GM18909 (cell line): ENCODE measurements at regions not wholly inside any gene's neighbourhood (a gene's known extent, or its start where the extent isn't known, plus 50 kb on each side); places are given as distances from the start of the nearest gene placed in this dataset.
A peak's percentile ranks its signal among the peaks of the same experiment; 100 is the strongest.

ENCODE experiments used
- ATAC-seq: cut with Tn5 transposase; IDR thresholded peaks from one replicate; pipeline ENCODE4 v1.9.1; 2021; ENCODE audit warnings: mild to moderate bottlenecking; ENCODE audit not compliant: unreplicated experiment, poor library complexity

DNA sequence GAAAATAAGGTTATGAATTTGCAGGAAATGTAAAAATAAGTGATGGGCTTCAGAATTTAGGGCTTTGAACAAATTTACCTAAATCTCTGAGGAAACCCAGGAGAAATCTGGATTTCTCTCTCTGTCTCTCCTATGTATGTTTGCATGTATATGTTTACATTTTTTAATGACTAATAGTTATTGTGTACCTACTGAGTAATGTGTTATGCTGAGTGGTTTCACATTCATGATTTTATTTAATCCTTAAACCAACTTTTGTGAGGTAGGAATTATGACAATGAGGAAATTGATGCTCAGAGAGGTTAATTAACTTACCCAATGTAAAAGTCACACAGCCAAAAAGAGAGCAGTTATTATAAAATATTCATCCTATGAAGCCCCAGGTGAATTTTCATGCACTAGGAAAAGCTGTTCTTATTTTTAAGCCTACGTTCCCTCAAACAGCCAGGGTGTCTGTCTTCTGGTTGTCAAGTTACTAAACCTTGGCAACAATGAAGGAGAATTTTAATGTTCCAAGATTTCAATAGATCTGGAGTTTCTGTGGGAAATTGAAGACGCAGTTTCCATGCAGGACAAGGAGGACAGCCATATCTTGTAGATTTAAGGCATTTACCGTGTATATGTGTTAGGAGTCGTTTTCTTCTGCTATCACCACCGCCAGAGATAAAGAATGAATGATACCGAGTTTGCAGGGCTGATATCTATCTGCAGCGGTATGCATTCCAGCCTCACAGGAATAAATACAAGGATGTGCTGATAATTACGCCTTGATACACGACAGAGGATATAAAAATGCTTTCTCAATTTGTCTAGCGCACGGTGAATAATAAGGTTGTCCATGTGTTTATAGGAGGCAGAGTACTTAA, 484.8 kb downstream of the ZSWIM6 start:
- ATAC-seq, result no peak

- no peak for ATAC-seq
Measured at GRCh38 chr5:61817472-61818326, 485.6 kb downstream of the ZSWIM6 start.

- no peak for ATAC-seq
Measured at GRCh38 chr5:61820836-61821235, 485.2 kb upstream of the KIF2A start.

DNA sequence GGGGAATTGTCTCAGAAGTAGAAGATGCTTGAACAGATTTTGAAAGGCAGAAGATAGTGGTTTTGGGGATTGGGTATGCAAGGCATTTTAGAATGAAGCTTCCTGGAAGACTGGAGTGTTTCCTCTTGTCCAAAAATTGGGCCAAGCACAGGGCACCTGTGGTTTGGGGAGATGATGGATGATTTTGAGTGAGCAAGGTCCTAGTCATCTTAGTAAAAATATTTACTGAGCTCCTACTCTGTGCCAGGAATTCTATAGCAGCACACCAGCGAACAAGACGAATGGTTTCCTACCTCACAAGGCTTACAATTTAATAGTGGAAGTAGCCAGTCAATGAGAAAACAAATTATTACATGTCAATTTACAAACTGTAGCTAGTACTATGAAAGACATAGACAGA, 484.4 kb upstream of the KIF2A start:
- ATAC-seq, result no peak

GRCh38 chr5:61822584-61822983, 483.4 kb upstream of the KIF2A start:
- ATAC-seq, result no peak

GRCh38 chr5:61823065-61823464, 482.9 kb upstream of the KIF2A start:
- ATAC-seq, result no peak

DNA sequence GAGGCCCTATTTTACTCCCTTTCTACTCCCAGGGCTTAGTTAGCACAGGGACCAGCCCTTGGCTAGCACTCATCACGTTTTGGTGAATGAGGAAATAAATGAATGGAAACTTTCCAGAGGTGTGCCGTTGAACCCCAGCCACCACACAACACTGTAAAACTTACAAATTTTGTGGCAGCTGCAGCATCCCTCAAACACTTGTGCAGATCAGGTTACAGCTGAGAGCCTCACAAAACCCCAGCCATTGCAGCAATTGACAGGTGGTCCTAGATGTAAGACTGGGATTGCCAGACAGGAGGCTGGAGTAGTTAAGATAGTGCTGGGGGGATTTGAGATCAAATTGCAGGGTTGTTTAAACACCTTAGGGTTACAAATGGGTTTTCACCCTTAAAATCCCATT, 482.2 kb upstream of the KIF2A start:
- ATAC-seq, result no peak

DNA sequence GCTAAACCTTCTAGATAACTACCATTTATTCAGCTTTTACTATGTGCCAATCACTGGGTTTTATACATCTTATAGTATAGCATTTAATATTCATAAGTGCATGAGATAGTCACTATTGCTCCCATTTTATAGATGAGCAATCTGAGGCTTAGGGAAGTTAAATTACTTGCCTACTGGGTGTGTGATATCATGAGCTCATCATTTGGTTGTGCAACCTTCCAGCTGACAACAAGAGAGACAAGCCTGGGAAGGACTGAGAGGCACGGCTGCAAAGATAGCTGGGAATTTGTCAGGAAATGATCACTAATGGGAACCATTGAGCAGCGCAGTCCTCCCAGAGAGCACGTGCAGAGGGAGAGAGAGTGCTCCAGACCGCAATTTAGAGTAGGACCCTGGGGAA, 481.6 kb upstream of the KIF2A start:
- no peak for ATAC-seq

GRCh38 chr5:61827445-61827975, 478.5 kb upstream of the KIF2A start:
- no peak for ATAC-seq

- no peak for ATAC-seq
Measured at GRCh38 chr5:61828856-61829255, 477.1 kb upstream of the KIF2A start.

- ATAC-seq, result no peak
Measured at GRCh38 chr5:61831736-61832135, 474.3 kb upstream of the KIF2A start.

- ATAC-seq, result no peak
Measured at GRCh38 chr5:61837788-61838187, 468.2 kb upstream of the KIF2A start.

- no peak for ATAC-seq
Measured at GRCh38 chr5:61840361-61840760, 465.6 kb upstream of the KIF2A start.

DNA sequence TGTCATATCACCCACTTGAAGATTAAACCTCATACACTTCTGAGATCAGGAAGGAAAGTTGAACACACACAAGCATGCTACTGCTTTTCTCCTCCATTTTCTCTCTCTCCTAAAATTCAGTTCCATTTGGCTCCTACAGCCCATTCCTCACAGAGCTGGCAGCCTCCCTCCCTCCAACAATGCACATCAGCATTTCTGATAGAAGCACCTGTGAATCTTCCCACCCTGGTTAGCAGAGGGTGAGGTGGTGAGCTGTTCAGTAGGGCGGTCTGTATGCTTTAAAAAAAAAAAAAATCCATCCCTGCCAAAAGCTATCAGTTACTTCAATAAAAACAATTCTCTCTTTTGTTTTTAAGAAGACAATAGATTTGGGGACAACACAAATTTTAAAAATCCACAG, 463.2 kb upstream of the KIF2A start:
- ATAC-seq, result no peak

GRCh38 chr5:61850696-61851095, 455.3 kb upstream of the KIF2A start:
- no peak for ATAC-seq

DNA sequence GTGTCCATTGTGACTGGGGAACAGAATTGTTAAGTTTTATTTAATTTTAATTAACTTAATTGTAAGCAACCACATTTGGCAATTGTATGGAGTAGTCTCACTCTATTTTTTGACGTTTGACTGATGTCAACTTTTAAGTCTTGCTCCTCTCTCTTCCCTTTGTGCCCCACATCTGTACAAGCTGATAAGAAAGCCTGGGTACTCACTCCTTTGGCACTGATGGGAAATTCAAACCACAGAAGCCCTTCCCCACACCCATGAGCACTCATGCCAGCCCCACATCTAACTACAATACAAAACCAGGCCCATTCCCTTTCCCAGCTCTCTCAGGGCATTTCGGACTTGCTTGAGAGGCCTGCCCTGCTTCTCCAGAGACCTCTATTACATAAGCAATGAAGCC, 451.5 kb upstream of the KIF2A start:
- ATAC-seq, result no peak

- no peak for ATAC-seq
Measured at GRCh38 chr5:61860978-61861377, 445.0 kb upstream of the KIF2A start.

- ATAC-seq, result peak; percentile 88
Measured at GRCh38 chr5:61866930-61867329, 439.1 kb upstream of the KIF2A start.

- no peak for ATAC-seq
Measured at GRCh38 chr5:61869333-61869732, 436.7 kb upstream of the KIF2A start.

- no peak for ATAC-seq
Measured at GRCh38 chr5:61878471-61878870, 427.5 kb upstream of the KIF2A start.

DNA sequence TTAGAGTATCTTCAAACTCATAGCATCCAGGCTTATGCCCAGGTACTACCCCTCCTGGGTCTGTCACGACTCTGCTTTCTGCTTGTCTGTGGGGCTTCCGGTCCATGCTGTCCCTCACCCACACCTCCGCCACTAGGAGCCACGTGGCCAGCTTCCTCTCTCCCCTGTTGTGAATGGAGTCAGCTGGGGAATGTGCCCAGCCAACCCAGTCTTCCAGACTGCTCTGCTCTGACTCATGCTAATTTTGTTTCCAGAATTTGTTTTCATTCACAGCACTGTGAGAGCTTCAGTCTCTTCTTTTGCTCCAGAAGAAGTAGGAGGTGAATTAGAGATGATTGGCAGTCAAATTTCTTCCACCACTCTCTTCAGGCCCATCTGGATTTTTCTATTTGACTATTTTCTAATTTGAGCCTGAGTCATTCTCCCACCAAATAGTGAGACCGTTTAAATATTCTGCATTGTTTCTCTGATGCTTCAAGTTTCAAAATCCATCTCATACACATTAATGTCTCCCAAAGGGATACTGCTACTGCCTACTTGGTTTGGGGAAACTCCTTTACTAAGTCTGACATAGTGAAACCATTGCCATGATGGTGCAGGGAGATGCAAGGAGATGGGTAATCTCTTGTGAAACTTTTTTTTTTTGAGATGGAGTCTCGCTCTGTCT, 424.1 kb upstream of the KIF2A start:
- ATAC-seq, result no peak
